Neural cell (in vitro differentiated cells): ENCODE measurements at regions not wholly inside any gene's neighbourhood (a gene's known extent, or its start where the extent isn't known, plus 50 kb on each side); places are given as distances from the start of the nearest gene placed in this dataset.

Source experiments
- H2AFZ ChIP-seq: fragments of 200-600, 300-800 bp; sonication (generic), shearing (Covaris generic); 2 replicates; pipeline ENCODE4 v1.6.0; 2014; ENCODE audit warnings: low read depth, mild to moderate bottlenecking, antibody characterized with exemption, low read length, moderate library complexity
- H3F3A ChIP-seq: fragments of 200-600 bp; shearing (Covaris generic); 2 replicates; pipeline ENCODE4 v1.6.1; 2016; ENCODE audit warnings: mild to moderate bottlenecking, moderate library complexity, mixed read lengths, antibody characterized with exemption, low read length; ENCODE audit not compliant: insufficient read depth, poor library complexity, severe bottlenecking
- H3K27ac ChIP-seq: fragments of 200-600, 300-800 bp; sonication (generic), shearing (Covaris generic); 2 replicates; pipeline ENCODE4 v1.5.1; 2014; ENCODE audit warnings: mild to moderate bottlenecking, low read length, moderate library complexity
- H3K27me3 ChIP-seq: fragments of 300-800, 200-600 bp; sonication (generic), shearing (Covaris generic); 2 replicates; pipeline ENCODE4 v1.6.0; 2014; ENCODE audit warnings: mild to moderate bottlenecking, low read depth, low read length, moderate library complexity; ENCODE audit not compliant: insufficient read depth
- H3K36me3 ChIP-seq: fragments of 300-800, 200-600 bp; sonication (generic), shearing (Covaris generic); 2 replicates; pipeline ENCODE4 v1.5.1; 2014; ENCODE audit warnings: mild to moderate bottlenecking, antibody characterized with exemption, low read length, moderate library complexity; ENCODE audit not compliant: insufficient read depth
- H3K4me2 ChIP-seq: fragments of 300-800, 200-600 bp; sonication (generic), shearing (Covaris generic); 2 replicates; pipeline ENCODE4 v1.6.0; 2014; ENCODE audit warnings: mild to moderate bottlenecking, low read length
- H3K4me3 ChIP-seq: fragments of 300-800, 200-600 bp; sonication (generic), shearing (Covaris generic); 2 replicates; pipeline ENCODE4 v1.5.1; 2014; ENCODE audit warnings: mild to moderate bottlenecking, low read length, moderate library complexity
- H3K79me2 ChIP-seq: fragments of 200-600 bp; shearing (Covaris generic); replicated peaks from 2 replicates; pipeline ENCODE4 v1.6.0; 2014; ENCODE audit warnings: mild to moderate bottlenecking, low read length, moderate library complexity; ENCODE audit not compliant: insufficient read depth
- H3K9ac ChIP-seq: fragments of 300-800, 200-600 bp; sonication (generic), shearing (Covaris generic); 2 replicates; pipeline ENCODE4 v1.6.1; 2016; ENCODE audit warnings: mild to moderate bottlenecking, low read length, mixed read lengths
- H3K9me2 ChIP-seq: fragments of 200-600 bp; shearing (Covaris generic); 2 replicates; pipeline ENCODE4 v1.6.1; 2016; ENCODE audit warnings: mild to moderate bottlenecking, low read length, mixed read lengths; ENCODE audit not compliant: insufficient read depth
- H3K9me3 ChIP-seq: fragments of 200-600, 300-800 bp; sonication (generic), shearing (Covaris generic); 2 replicates; pipeline ENCODE4 v1.6.1; 2016; ENCODE audit warnings: mild to moderate bottlenecking, mixed run types, low read length, moderate library complexity, mixed read lengths
- H4K20me1 ChIP-seq: fragments of 200-600 bp; shearing (Covaris generic); 2 replicates; pipeline ENCODE4 v1.6.1; 2016; ENCODE audit warnings: mild to moderate bottlenecking, mixed run types; ENCODE audit not compliant: insufficient read depth
- EP300 ChIP-seq: fragments of 450-650 bp; conservative IDR thresholded peaks from 2 replicates; pipeline ENCODE4 v1.6.1; 2014; ENCODE audit warnings: antibody characterized with exemption, mild to moderate bottlenecking, moderate library complexity; ENCODE audit not compliant: poor library complexity, severe bottlenecking
- EZH2 ChIP-seq: fragments of 200-600, 300-800 bp; shearing (Covaris generic), sonication (generic); IDR thresholded peaks from 2 replicates; pipeline ENCODE4 v1.6.1; 2014; ENCODE audit warnings: antibody characterized with exemption, low read length, borderline replicate concordance, mild to moderate bottlenecking; ENCODE audit not compliant: insufficient read depth, poor library complexity, severe bottlenecking
- MXI1 ChIP-seq: fragments of 450-650 bp; conservative IDR thresholded peaks from 2 replicates; pipeline ENCODE4 v1.6.1; 2014; ENCODE audit warnings: antibody characterized with exemption, mild to moderate bottlenecking; ENCODE audit not compliant: poor library complexity, severe bottlenecking
- POLR2AphosphoS5 ChIP-seq: IDR thresholded peaks from 2 replicates; pipeline ENCODE4 v1.6.1; 2012
- RAD21 ChIP-seq: fragments of 450-650 bp; conservative IDR thresholded peaks from 2 replicates; pipeline ENCODE4 v1.6.1; 2014; ENCODE audit warnings: antibody characterized with exemption, mild to moderate bottlenecking, moderate library complexity
- SMC3 ChIP-seq: fragments of 450-650 bp; conservative IDR thresholded peaks from 2 replicates; pipeline ENCODE4 v1.6.1; 2014; ENCODE audit warnings: antibody characterized with exemption, mild to moderate bottlenecking, moderate library complexity; ENCODE audit not compliant: poor library complexity
- TAF1 ChIP-seq: IDR thresholded peaks from 2 replicates; pipeline ENCODE4 v1.6.1; 2012; ENCODE audit warnings: low read depth
- TF ChIP-seq, protein P1 (sequence below): fragments of 450-650 bp; IDR thresholded peaks from 2 replicates; pipeline ENCODE4 v1.5.1; 2014; ENCODE audit warnings: antibody characterized with exemption, mild to moderate bottlenecking, moderate library complexity; ENCODE audit not compliant: poor library complexity, severe bottlenecking
- TF ChIP-seq, protein P2 (sequence below): IDR thresholded peaks from 2 replicates; pipeline ENCODE4 v1.6.1; 2012; ENCODE audit warnings: borderline replicate concordance

DNA sequence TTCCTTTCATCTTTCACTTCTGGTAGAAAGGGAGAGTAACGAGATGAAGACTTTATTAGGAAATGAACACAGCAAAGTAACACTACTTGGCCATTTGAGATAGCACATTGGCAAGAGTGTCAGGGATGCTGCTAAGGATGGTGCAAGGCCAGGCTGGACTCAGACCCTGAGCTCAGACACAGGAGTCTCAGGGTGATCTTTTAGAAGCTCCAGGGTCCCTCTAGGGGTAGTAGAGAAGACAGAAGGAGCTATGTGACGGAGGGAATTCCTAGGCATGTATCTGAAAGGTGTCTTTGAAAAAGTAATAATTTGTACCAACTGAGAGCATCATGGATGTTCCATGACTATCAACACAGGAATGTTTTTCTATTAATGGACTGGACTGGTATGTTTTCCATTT is 436.5 kb downstream of the DHX35 start:
- no peak overlapping the region for H3K4me2 ChIP-seq
- H3K36me3 ChIP-seq: no peaks in the 10 kb centered on the region
- H3F3A ChIP-seq: no peaks in the 10 kb centered on the region
- H3K9ac ChIP-seq: no peak overlapping the region
- no peaks in the 10 kb centered on the region for H4K20me1 ChIP-seq
- no peaks in the 10 kb centered on the region for H3K9me3 ChIP-seq
- H2AFZ ChIP-seq: no peak overlapping the region
- H3K79me2 ChIP-seq: no peaks in the 10 kb centered on the region
- TF ChIP-seq MXI1 (no peak), POLR2AphosphoS5 (no peak), TAF1 (no peak), EP300 (no peak)
- TF ChIP-seq, protein P1, sequence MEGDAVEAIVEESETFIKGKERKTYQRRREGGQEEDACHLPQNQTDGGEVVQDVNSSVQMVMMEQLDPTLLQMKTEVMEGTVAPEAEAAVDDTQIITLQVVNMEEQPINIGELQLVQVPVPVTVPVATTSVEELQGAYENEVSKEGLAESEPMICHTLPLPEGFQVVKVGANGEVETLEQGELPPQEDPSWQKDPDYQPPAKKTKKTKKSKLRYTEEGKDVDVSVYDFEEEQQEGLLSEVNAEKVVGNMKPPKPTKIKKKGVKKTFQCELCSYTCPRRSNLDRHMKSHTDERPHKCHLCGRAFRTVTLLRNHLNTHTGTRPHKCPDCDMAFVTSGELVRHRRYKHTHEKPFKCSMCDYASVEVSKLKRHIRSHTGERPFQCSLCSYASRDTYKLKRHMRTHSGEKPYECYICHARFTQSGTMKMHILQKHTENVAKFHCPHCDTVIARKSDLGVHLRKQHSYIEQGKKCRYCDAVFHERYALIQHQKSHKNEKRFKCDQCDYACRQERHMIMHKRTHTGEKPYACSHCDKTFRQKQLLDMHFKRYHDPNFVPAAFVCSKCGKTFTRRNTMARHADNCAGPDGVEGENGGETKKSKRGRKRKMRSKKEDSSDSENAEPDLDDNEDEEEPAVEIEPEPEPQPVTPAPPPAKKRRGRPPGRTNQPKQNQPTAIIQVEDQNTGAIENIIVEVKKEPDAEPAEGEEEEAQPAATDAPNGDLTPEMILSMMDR: no peak
- TF ChIP-seq, protein P2, sequence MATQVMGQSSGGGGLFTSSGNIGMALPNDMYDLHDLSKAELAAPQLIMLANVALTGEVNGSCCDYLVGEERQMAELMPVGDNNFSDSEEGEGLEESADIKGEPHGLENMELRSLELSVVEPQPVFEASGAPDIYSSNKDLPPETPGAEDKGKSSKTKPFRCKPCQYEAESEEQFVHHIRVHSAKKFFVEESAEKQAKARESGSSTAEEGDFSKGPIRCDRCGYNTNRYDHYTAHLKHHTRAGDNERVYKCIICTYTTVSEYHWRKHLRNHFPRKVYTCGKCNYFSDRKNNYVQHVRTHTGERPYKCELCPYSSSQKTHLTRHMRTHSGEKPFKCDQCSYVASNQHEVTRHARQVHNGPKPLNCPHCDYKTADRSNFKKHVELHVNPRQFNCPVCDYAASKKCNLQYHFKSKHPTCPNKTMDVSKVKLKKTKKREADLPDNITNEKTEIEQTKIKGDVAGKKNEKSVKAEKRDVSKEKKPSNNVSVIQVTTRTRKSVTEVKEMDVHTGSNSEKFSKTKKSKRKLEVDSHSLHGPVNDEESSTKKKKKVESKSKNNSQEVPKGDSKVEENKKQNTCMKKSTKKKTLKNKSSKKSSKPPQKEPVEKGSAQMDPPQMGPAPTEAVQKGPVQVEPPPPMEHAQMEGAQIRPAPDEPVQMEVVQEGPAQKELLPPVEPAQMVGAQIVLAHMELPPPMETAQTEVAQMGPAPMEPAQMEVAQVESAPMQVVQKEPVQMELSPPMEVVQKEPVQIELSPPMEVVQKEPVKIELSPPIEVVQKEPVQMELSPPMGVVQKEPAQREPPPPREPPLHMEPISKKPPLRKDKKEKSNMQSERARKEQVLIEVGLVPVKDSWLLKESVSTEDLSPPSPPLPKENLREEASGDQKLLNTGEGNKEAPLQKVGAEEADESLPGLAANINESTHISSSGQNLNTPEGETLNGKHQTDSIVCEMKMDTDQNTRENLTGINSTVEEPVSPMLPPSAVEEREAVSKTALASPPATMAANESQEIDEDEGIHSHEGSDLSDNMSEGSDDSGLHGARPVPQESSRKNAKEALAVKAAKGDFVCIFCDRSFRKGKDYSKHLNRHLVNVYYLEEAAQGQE: no peak
- H3K27ac ChIP-seq: no peak overlapping the region
- no peak overlapping the region for H3K4me3 ChIP-seq
- H3K9me2 ChIP-seq: no peaks in the 10 kb centered on the region
- H3K27me3 ChIP-seq: no peaks in the 10 kb centered on the region

GRCh38 chr20:39397646-39398045 is 435.5 kb downstream of the DHX35 start:
- no peak overlapping the region for H3K4me2 ChIP-seq
- no peak for TF ChIP-seq TAF1
- no peak for TF ChIP-seq EP300
- TF ChIP-seq RAD21: no peak
- TF ChIP-seq EZH2: no peak
- TF ChIP-seq, protein P2: no peak
- no peak for TF ChIP-seq MXI1
- TF ChIP-seq SMC3: no peak
- TF ChIP-seq, protein P1: no peak
- no peak for TF ChIP-seq POLR2AphosphoS5
- no peak overlapping the region for H3K27ac ChIP-seq
- no peaks in the 10 kb centered on the region for H3F3A ChIP-seq
- no peaks in the 10 kb centered on the region for H3K9me2 ChIP-seq
- no peak overlapping the region for H3K9ac ChIP-seq
- no peaks in the 10 kb centered on the region for H3K36me3 ChIP-seq
- H3K9me3 ChIP-seq: no peaks in the 10 kb centered on the region
- H3K4me3 ChIP-seq: no peak overlapping the region
- no peak overlapping the region for H2AFZ ChIP-seq
- H4K20me1 ChIP-seq: no peaks in the 10 kb centered on the region
- no peaks in the 10 kb centered on the region for H3K79me2 ChIP-seq
- H3K27me3 ChIP-seq: no peaks in the 10 kb centered on the region
